ENCODE measurements at regions not wholly inside any gene's neighbourhood (a gene's known extent, or its start where the extent isn't known, plus 50 kb on each side); places are given as distances from the start of the nearest gene placed in this dataset.

DNA sequence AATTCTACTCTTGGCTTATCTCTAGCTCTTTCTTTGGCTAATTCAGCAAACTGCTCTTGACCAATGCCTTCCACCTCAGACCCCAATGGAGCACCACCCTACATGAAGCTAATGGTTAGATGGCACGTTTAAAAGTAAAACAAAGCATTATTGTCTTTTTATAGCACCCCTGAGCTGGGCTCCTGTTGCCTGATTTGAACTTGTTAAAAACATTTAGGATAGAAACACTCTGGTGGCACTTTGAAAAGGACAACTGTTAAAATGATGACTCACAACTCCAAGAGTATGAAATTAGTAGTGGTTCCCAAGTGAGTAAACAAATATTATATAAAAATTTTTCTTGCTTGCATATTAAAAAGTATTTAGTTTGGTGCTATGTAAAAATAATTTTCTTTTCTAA lies 299.6 kb upstream of the DCN start:
- Histone ChIP-seq H3K27ac (no peak overlapping the region), H2AFZ (ENCODE audit: low read depth) (no peak overlapping the region), H3K4me1 (ENCODE audit: low read depth, poor library complexity, severe bottlenecking) (no peaks in the 10 kb centered on the region), H3K4me3 (IDR thresholded peaks at IDR 0.05; ENCODE audit: insufficient read depth, low read depth, low read length) (no peak overlapping the region), H3K79me2 (ENCODE audit: insufficient read depth, low read depth) (no peaks in the 10 kb centered on the region), H3K27me3 (ENCODE audit: insufficient read depth, low read depth) (no peaks in the 10 kb centered on the region), H4K20me1 (ENCODE audit: insufficient read depth) (no peaks in the 10 kb centered on the region), H3K36me3 (ENCODE audit: insufficient read depth) (no peaks in the 10 kb centered on the region), H3K4me2 (no peak overlapping the region), H3K9ac (no peak overlapping the region)
- TF ChIP-seq, protein P1, sequence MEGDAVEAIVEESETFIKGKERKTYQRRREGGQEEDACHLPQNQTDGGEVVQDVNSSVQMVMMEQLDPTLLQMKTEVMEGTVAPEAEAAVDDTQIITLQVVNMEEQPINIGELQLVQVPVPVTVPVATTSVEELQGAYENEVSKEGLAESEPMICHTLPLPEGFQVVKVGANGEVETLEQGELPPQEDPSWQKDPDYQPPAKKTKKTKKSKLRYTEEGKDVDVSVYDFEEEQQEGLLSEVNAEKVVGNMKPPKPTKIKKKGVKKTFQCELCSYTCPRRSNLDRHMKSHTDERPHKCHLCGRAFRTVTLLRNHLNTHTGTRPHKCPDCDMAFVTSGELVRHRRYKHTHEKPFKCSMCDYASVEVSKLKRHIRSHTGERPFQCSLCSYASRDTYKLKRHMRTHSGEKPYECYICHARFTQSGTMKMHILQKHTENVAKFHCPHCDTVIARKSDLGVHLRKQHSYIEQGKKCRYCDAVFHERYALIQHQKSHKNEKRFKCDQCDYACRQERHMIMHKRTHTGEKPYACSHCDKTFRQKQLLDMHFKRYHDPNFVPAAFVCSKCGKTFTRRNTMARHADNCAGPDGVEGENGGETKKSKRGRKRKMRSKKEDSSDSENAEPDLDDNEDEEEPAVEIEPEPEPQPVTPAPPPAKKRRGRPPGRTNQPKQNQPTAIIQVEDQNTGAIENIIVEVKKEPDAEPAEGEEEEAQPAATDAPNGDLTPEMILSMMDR (conservative IDR thresholded peaks at IDR 0.05; ENCODE audit: low read depth, low read length) = no peak

- no peaks in the 10 kb centered on the region for H4K20me1 ChIP-seq (ENCODE audit: insufficient read depth)
- H3K9ac ChIP-seq = no peak overlapping the region
- no peak overlapping the region for H3K4me2 ChIP-seq
- no peaks in the 10 kb centered on the region for H3K79me2 ChIP-seq (ENCODE audit: insufficient read depth, low read depth)
- no peaks in the 10 kb centered on the region for H3K27me3 ChIP-seq (ENCODE audit: insufficient read depth, low read depth)
- no peak overlapping the region for H2AFZ ChIP-seq (ENCODE audit: low read depth)
- no peaks in the 10 kb centered on the region for H3K36me3 ChIP-seq (ENCODE audit: insufficient read depth)
- TF ChIP-seq, protein P1 (conservative IDR thresholded peaks at IDR 0.05; ENCODE audit: low read depth, low read length) = no peak
- H3K4me1 ChIP-seq (ENCODE audit: low read depth, poor library complexity, severe bottlenecking) = no peaks in the 10 kb centered on the region
- no peak overlapping the region for H3K4me3 ChIP-seq (IDR thresholded peaks at IDR 0.05; ENCODE audit: insufficient read depth, low read depth, low read length)
- H3K27ac ChIP-seq = no peak overlapping the region
Measured at GRCh38 chr12:91478500-91478899, 295.9 kb upstream of the DCN start.

GRCh38 chr12:91467686-91468085 lies 285.1 kb upstream of the DCN start:
- no peaks in the 10 kb centered on the region for H3K4me1 ChIP-seq (ENCODE audit: low read depth, poor library complexity, severe bottlenecking)
- H2AFZ ChIP-seq (ENCODE audit: low read depth) = no peak overlapping the region
- H3K36me3 ChIP-seq (ENCODE audit: insufficient read depth) = no peaks in the 10 kb centered on the region
- no peak overlapping the region for H3K4me2 ChIP-seq
- H3K4me3 ChIP-seq (IDR thresholded peaks at IDR 0.05; ENCODE audit: insufficient read depth, low read depth, low read length) = no peak overlapping the region
- H3K27me3 ChIP-seq (ENCODE audit: insufficient read depth, low read depth) = no peaks in the 10 kb centered on the region
- no peaks in the 10 kb centered on the region for H4K20me1 ChIP-seq (ENCODE audit: insufficient read depth)
- no peak overlapping the region for H3K9ac ChIP-seq
- H3K79me2 ChIP-seq (ENCODE audit: insufficient read depth, low read depth) = no peaks in the 10 kb centered on the region
- TF ChIP-seq, protein P1 (conservative IDR thresholded peaks at IDR 0.05; ENCODE audit: low read depth, low read length) = no peak
- H3K27ac ChIP-seq = no peak overlapping the region

DNA sequence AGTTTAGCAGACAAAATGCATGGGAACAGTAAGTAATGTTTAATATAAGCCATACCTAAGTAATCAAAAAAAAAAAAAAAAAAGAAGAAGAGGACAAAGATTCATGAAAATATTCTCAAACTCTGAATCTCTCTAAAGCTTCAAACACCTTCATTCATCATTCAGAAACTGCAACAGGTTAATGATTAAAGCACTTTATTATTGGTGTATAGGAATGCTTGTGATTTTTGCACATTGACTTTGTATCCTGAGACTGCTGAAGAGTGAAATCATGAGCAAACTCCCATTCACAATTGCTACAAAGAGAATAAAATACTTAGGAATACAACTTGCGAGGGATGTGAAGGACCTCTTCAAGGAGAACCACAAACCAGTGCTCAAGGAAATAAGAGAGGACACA lies 278.4 kb upstream of the DCN start:
- TF ChIP-seq, protein P1 (conservative IDR thresholded peaks at IDR 0.05; ENCODE audit: low read depth, low read length) = no peak
- H2AFZ ChIP-seq (ENCODE audit: low read depth) = no peak overlapping the region
- H4K20me1 ChIP-seq (ENCODE audit: insufficient read depth) = no peaks in the 10 kb centered on the region
- no peak overlapping the region for H3K4me3 ChIP-seq (IDR thresholded peaks at IDR 0.05; ENCODE audit: insufficient read depth, low read depth, low read length)
- no peaks in the 10 kb centered on the region for H3K27me3 ChIP-seq (ENCODE audit: insufficient read depth, low read depth)
- no peaks in the 10 kb centered on the region for H3K36me3 ChIP-seq (ENCODE audit: insufficient read depth)
- H3K4me1 ChIP-seq (ENCODE audit: low read depth, poor library complexity, severe bottlenecking) = no peaks in the 10 kb centered on the region
- H3K79me2 ChIP-seq (ENCODE audit: insufficient read depth, low read depth) = no peaks in the 10 kb centered on the region
- H3K27ac ChIP-seq = no peak overlapping the region
- H3K9ac ChIP-seq = no peak overlapping the region
- no peak overlapping the region for H3K4me2 ChIP-seq

Data from KMS-11 (cell line).